OCI-LY3 (cell line): ENCODE measurements at regions not wholly inside any gene's neighbourhood (a gene's known extent, or its start where the extent isn't known, plus 50 kb on each side); places are given as distances from the start of the nearest gene placed in this dataset.

ENCODE experiments used
- H2AFZ ChIP-seq: fragments of 200-600, 300-600 bp; shearing (Covaris generic); 2 replicates; pipeline ENCODE4 v1.6.0; 2014; ENCODE audit warnings: antibody characterized with exemption, low read depth, low read length
- H3K27ac ChIP-seq: fragments of 200-600, 300-600 bp; sonication (generic); 2 replicates; pipeline ENCODE4 v1.5.1; 2014; ENCODE audit warnings: mild to moderate bottlenecking, low read length, moderate library complexity, mixed read lengths
- H3K27me3 ChIP-seq: fragments of 200-600, 300-600 bp; sonication (generic); 2 replicates; pipeline ENCODE4 v1.6.1; 2014; ENCODE audit warnings: low read depth, low read length, mixed read lengths
- H3K36me3 ChIP-seq: fragments of 200-600, 300-600 bp; sonication (generic); replicated peaks from 2 replicates; pipeline ENCODE3; 2014; ENCODE audit warnings: low read depth, low read length, mixed read lengths
- H3K4me1 ChIP-seq: fragments of 300-600, 200-600 bp; sonication (generic); 2 replicates; pipeline ENCODE4 v1.6.1; 2014; ENCODE audit warnings: low read length, mixed read lengths
- H3K4me2 ChIP-seq: fragments of 200-600, 300-600 bp; sonication (generic); 2 replicates; pipeline ENCODE4 v1.6.1; 2014; ENCODE audit warnings: low read length, mixed read lengths
- H3K4me3 ChIP-seq: fragments of 300-600, 200-600 bp; sonication (generic); 2 replicates; pipeline ENCODE4 v1.5.1; 2014; ENCODE audit warnings: antibody characterized with exemption, mild to moderate bottlenecking, low read length, moderate library complexity
- H3K79me2 ChIP-seq: fragments of 300-600, 200-600 bp; shearing (Covaris generic); 2 replicates; pipeline ENCODE4 v1.6.1; 2014; ENCODE audit warnings: mild to moderate bottlenecking, low read length, mixed read lengths
- H3K9ac ChIP-seq: fragments of 300-600, 200-600 bp; shearing (Covaris generic); 2 replicates; pipeline ENCODE4 v1.6.0; 2014; ENCODE audit warnings: mild to moderate bottlenecking, low read length, moderate library complexity
- H3K9me3 ChIP-seq: fragments of 200-600, 300-600 bp; shearing (Covaris generic); 2 replicates; pipeline ENCODE4 v1.6.1; 2014; ENCODE audit warnings: low read length, mixed read lengths; ENCODE audit not compliant: insufficient read depth
- H4K20me1 ChIP-seq: fragments of 200-600, 300-600 bp; sonication (generic); 2 replicates; pipeline ENCODE4 v1.6.1; 2016; ENCODE audit warnings: low read length, mixed read lengths; ENCODE audit not compliant: insufficient read depth
- EZH2phosphoT487 ChIP-seq: fragments of 200-600 bp; shearing (Covaris generic); IDR thresholded peaks from 2 replicates; pipeline ENCODE4 v1.6.1; 2018; ENCODE audit warnings: antibody characterized with exemption, mixed run types, low read depth
- TF ChIP-seq, protein P1 (sequence below): fragments of 200-600, 300-600 bp; sonication (generic); IDR thresholded peaks from 2 replicates; pipeline ENCODE4 v1.5.1; 2014; ENCODE audit warnings: antibody characterized with exemption, low read length, low read depth

GRCh38 chr10:26914898-26915297 is 54.1 kb upstream of the ABI1 start:
- Histone ChIP-seq H3K27ac (no peak overlapping the region), H4K20me1 (no peaks in the 10 kb centered on the region), H3K79me2 (no peaks in the 10 kb centered on the region), H3K4me2 (no peak overlapping the region), H3K27me3 (no peaks in the 10 kb centered on the region), H3K4me1 (peaks cover 14% of the 10 kb centered on the region), H2AFZ (no peak overlapping the region), H3K9me3 (no peaks in the 10 kb centered on the region), H3K9ac (no peak overlapping the region), H3K4me3 (no peak overlapping the region), H3K36me3 (no peaks in the 10 kb centered on the region)
- TF ChIP-seq, protein P1, sequence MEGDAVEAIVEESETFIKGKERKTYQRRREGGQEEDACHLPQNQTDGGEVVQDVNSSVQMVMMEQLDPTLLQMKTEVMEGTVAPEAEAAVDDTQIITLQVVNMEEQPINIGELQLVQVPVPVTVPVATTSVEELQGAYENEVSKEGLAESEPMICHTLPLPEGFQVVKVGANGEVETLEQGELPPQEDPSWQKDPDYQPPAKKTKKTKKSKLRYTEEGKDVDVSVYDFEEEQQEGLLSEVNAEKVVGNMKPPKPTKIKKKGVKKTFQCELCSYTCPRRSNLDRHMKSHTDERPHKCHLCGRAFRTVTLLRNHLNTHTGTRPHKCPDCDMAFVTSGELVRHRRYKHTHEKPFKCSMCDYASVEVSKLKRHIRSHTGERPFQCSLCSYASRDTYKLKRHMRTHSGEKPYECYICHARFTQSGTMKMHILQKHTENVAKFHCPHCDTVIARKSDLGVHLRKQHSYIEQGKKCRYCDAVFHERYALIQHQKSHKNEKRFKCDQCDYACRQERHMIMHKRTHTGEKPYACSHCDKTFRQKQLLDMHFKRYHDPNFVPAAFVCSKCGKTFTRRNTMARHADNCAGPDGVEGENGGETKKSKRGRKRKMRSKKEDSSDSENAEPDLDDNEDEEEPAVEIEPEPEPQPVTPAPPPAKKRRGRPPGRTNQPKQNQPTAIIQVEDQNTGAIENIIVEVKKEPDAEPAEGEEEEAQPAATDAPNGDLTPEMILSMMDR, result no peak
- no peak for TF ChIP-seq EZH2phosphoT487

GRCh38 chr10:26911811-26912461 is 51.2 kb upstream of the ABI1 start:
- Histone ChIP-seq H2AFZ (no peak overlapping the region), H3K4me1 (peaks cover 14% of the 10 kb centered on the region), H3K27me3 (no peaks in the 10 kb centered on the region), H3K9me3 (no peaks in the 10 kb centered on the region), H3K27ac (no peak overlapping the region), H3K4me3 (no peak overlapping the region), H3K36me3 (no peaks in the 10 kb centered on the region), H4K20me1 (no peaks in the 10 kb centered on the region), H3K4me2 (peak overlapping the region; percentile 50), H3K9ac (no peak overlapping the region), H3K79me2 (no peaks in the 10 kb centered on the region)
- TF ChIP-seq, protein P1, result no peak
- no peak for TF ChIP-seq EZH2phosphoT487
